Activated naive CD8-positive, alpha-beta T cell (primary cell): ENCODE measurements at regions not wholly inside any gene's neighbourhood (a gene's known extent, or its start where the extent isn't known, plus 50 kb on each side); places are given as distances from the start of the nearest gene placed in this dataset.
A peak's percentile ranks its signal among the peaks of the same experiment; 100 is the strongest.

Source experiments
- H3K27ac Mint-ChIP-seq: one replicate; pipeline ENCODE4 v1.8.0; 2021; ENCODE audit warnings: mixed read lengths
- H3K27me3 Mint-ChIP-seq: one replicate; pipeline ENCODE4 v1.8.0; 2021; ENCODE audit warnings: mixed read lengths
- H3K36me3 Mint-ChIP-seq: one replicate; pipeline ENCODE4 v1.8.0; 2021; ENCODE audit warnings: mixed read lengths
- H3K4me1 Mint-ChIP-seq: one replicate; pipeline ENCODE4 v1.8.0; 2021; ENCODE audit warnings: low read depth, mixed read lengths
- H3K4me3 Mint-ChIP-seq: one replicate; pipeline ENCODE4 v1.8.0; 2021; ENCODE audit warnings: mild to moderate bottlenecking, mixed read lengths
- H3K9me3 Mint-ChIP-seq: one replicate; pipeline ENCODE4 v1.8.0; 2021; ENCODE audit warnings: low read depth, mixed read lengths

- Mint-ChIP-seq H3K4me1 (no peaks in the 10 kb centered on the region), H3K27me3 (peaks cover 8% of the 10 kb centered on the region), H3K36me3 (no peaks in the 10 kb centered on the region), H3K9me3 (no peaks in the 10 kb centered on the region), H3K27ac (no peak overlapping the region), H3K4me3 (no peak overlapping the region)
Measured at GRCh38 chr21:30986965-30987364, 51.3 kb downstream of the KRTAP19-8 start.

DNA sequence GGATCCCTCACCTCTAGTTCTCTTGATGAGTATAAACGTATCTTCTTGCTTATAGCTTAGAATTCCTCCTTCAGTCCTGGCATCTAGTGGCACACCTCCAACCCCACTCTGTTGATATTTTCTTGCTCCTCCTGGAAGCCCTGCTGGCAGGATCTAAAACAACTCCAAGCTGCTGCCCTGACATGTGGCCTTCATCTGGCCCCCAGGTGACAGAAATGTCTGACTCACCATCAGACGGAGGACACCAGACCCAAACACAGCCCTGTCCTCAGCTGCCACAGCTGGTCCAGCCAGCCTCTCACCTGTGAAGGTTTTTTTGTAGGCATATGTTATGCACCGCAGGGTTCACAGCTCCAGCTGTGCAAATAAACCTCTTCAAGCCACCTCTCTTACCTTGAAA, 53.4 kb downstream of the KRTAP19-8 start:
- Mint-ChIP-seq H3K9me3 (no peaks in the 10 kb centered on the region), H3K4me1 (no peaks in the 10 kb centered on the region), H3K4me3 (no peak overlapping the region), H3K27ac (no peak overlapping the region), H3K27me3 (peaks cover 4% of the 10 kb centered on the region), H3K36me3 (no peaks in the 10 kb centered on the region)

- Mint-ChIP-seq H3K27ac (no peak overlapping the region), H3K36me3 (peaks cover 2% of the 10 kb centered on the region), H3K4me1 (peaks cover 12% of the 10 kb centered on the region), H3K4me3 (no peak overlapping the region), H3K9me3 (peaks cover 2% of the 10 kb centered on the region), H3K27me3 (no peaks in the 10 kb centered on the region)
Measured at GRCh38 chr21:30981403-30981802, 56.9 kb downstream of the KRTAP19-8 start.

- H3K27me3 Mint-ChIP-seq: no peaks in the 10 kb centered on the region
- peaks cover 2% of the 10 kb centered on the region for H3K36me3 Mint-ChIP-seq
- H3K4me1 Mint-ChIP-seq: peaks cover 12% of the 10 kb centered on the region
- peaks cover 2% of the 10 kb centered on the region for H3K9me3 Mint-ChIP-seq
- peak overlapping the region; percentile 31 for H3K4me3 Mint-ChIP-seq
- no peak overlapping the region for H3K27ac Mint-ChIP-seq
Measured at GRCh38 chr21:30979054-30979453, 59.2 kb downstream of the KRTAP19-8 start.

GRCh38 chr21:30964283-30964682, 74.0 kb downstream of the KRTAP19-8 start:
- Mint-ChIP-seq H3K4me1 (no peaks in the 10 kb centered on the region), H3K27ac (no peak overlapping the region), H3K36me3 (no peaks in the 10 kb centered on the region), H3K4me3 (no peak overlapping the region), H3K27me3 (no peaks in the 10 kb centered on the region), H3K9me3 (no peaks in the 10 kb centered on the region)

DNA sequence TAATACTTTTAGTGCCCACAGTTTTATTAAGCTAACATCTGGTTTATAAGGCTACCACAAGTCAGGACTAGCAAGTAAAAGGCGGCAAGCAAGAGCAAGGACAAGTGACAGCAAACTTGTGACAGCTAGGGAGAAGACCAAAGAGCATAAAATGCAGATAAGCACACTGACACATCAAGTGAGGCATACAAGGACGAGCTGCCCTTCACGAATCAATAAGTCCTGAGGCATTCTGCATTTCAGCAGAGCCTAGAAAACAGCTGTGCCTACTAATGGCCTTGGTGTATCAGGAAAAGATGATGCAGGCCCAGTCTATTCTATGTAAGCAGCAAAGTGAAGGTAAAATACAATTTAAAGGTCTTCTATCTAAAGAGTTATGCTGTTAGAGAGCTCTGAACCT, 74.8 kb downstream of the KRTAP19-8 start:
- no peaks in the 10 kb centered on the region for H3K9me3 Mint-ChIP-seq
- H3K27ac Mint-ChIP-seq: no peak overlapping the region
- no peaks in the 10 kb centered on the region for H3K27me3 Mint-ChIP-seq
- H3K36me3 Mint-ChIP-seq: no peaks in the 10 kb centered on the region
- no peak overlapping the region for H3K4me3 Mint-ChIP-seq
- no peaks in the 10 kb centered on the region for H3K4me1 Mint-ChIP-seq

DNA sequence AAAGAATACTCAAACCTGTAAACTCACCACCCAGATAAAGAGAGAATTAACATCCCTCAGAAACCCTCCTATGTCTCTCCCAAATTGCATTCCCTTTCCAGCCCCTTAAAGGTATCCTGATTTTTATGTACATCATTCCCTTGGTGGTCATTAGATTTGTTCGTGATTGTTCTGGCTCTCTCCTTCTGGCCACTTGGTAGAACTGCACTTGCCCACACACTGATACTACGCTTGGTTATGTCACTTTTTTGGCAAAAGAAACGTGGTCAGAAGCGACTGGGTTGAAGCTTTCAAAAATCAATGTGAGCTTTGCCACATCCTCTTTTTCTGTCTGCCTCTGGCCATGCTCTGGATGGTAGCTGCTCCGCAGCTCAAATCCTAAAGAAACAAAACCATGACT, 76.3 kb downstream of the KRTAP19-8 start:
- no peaks in the 10 kb centered on the region for H3K27me3 Mint-ChIP-seq
- no peaks in the 10 kb centered on the region for H3K36me3 Mint-ChIP-seq
- no peaks in the 10 kb centered on the region for H3K4me1 Mint-ChIP-seq
- H3K4me3 Mint-ChIP-seq: no peak overlapping the region
- no peak overlapping the region for H3K27ac Mint-ChIP-seq
- no peaks in the 10 kb centered on the region for H3K9me3 Mint-ChIP-seq

DNA sequence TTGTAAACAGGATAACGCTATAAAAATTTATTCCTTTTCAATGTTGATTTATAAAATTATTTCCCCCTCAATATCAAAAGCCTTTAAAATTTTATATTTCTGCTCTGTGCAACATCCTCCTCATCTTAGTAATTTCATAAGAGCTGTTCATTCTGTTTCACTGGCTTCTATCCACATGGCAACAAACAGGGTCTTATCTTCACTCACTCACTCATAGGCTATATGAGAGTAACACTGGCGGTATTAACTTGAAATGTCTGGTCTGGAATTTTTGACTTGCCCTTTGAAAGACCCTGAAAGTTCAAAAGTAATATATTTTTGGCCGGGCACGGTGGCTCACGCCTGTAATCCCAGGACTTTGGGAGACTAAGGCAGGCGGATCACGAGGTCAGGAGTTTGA, 77.4 kb upstream of the KRTAP11-1 start:
- Mint-ChIP-seq H3K9me3 (no peaks in the 10 kb centered on the region), H3K4me1 (no peaks in the 10 kb centered on the region), H3K4me3 (no peak overlapping the region), H3K27ac (no peak overlapping the region), H3K36me3 (no peaks in the 10 kb centered on the region), H3K27me3 (no peaks in the 10 kb centered on the region)

- no peaks in the 10 kb centered on the region for H3K36me3 Mint-ChIP-seq
- peaks cover 3% of the 10 kb centered on the region for H3K27me3 Mint-ChIP-seq
- H3K9me3 Mint-ChIP-seq: no peaks in the 10 kb centered on the region
- H3K27ac Mint-ChIP-seq: no peak overlapping the region
- H3K4me3 Mint-ChIP-seq: no peak overlapping the region
- no peaks in the 10 kb centered on the region for H3K4me1 Mint-ChIP-seq
Measured at GRCh38 chr21:30957010-30957409, 75.6 kb upstream of the KRTAP11-1 start.

GRCh38 chr21:30953605-30954004, 72.2 kb upstream of the KRTAP11-1 start:
- H3K4me1 Mint-ChIP-seq: no peaks in the 10 kb centered on the region
- H3K27ac Mint-ChIP-seq: no peak overlapping the region
- no peak overlapping the region for H3K4me3 Mint-ChIP-seq
- no peaks in the 10 kb centered on the region for H3K36me3 Mint-ChIP-seq
- H3K9me3 Mint-ChIP-seq: no peaks in the 10 kb centered on the region
- peaks cover 6% of the 10 kb centered on the region for H3K27me3 Mint-ChIP-seq

DNA sequence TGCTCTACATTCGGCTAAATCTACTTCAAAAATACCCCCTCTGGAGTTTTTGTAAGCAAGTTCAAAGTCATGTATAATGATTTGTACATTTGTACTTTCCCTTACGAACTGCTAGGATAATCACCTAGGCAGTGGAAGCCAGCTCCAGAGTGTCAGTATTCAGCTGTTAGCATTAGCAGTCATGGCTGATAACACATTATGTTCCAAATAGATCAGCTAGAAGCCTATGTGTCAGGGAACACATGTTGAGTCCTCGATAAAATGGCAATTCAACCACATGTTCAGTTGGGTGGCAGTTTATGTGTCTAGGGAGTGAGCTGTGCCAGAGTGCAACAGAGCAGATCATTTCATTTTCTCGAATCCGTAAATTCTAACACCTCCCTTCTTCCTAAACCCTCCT, 65.8 kb upstream of the KRTAP11-1 start:
- peaks cover 8% of the 10 kb centered on the region for H3K27me3 Mint-ChIP-seq
- no peaks in the 10 kb centered on the region for H3K9me3 Mint-ChIP-seq
- H3K27ac Mint-ChIP-seq: no peak overlapping the region
- H3K4me3 Mint-ChIP-seq: no peak overlapping the region
- H3K36me3 Mint-ChIP-seq: no peaks in the 10 kb centered on the region
- H3K4me1 Mint-ChIP-seq: no peaks in the 10 kb centered on the region

GRCh38 chr21:30943920-30944319, 62.5 kb upstream of the KRTAP11-1 start:
- no peaks in the 10 kb centered on the region for H3K36me3 Mint-ChIP-seq
- no peaks in the 10 kb centered on the region for H3K9me3 Mint-ChIP-seq
- H3K27me3 Mint-ChIP-seq: peaks cover 8% of the 10 kb centered on the region
- H3K4me3 Mint-ChIP-seq: no peak overlapping the region
- no peak overlapping the region for H3K27ac Mint-ChIP-seq
- no peaks in the 10 kb centered on the region for H3K4me1 Mint-ChIP-seq

GRCh38 chr21:30943243-30943642, 61.9 kb upstream of the KRTAP11-1 start:
- H3K27ac Mint-ChIP-seq: no peak overlapping the region
- no peak overlapping the region for H3K4me3 Mint-ChIP-seq
- H3K36me3 Mint-ChIP-seq: no peaks in the 10 kb centered on the region
- H3K27me3 Mint-ChIP-seq: peaks cover 8% of the 10 kb centered on the region
- no peaks in the 10 kb centered on the region for H3K4me1 Mint-ChIP-seq
- H3K9me3 Mint-ChIP-seq: no peaks in the 10 kb centered on the region

DNA sequence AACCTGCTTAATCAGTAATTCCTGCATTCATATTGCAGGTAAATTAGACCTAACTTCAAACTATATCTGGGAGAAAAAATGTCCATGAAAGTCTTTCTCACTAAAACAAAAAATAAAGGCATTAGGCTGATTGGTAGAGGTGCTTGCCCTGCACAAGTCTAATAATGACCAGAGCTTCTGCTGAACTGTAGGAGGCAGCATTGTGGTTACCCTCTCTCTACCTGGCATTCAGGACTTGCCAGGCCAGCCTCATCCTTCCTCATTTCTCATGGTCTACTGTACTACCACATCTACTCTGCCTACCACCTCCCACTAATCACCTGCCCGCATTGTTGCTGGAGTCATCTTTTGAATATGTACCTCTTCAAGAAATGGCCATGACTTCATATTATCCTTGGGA, 60.8 kb upstream of the KRTAP11-1 start:
- Mint-ChIP-seq H3K36me3 (no peaks in the 10 kb centered on the region), H3K4me1 (no peaks in the 10 kb centered on the region), H3K4me3 (no peak overlapping the region), H3K9me3 (no peaks in the 10 kb centered on the region), H3K27me3 (peaks cover 5% of the 10 kb centered on the region), H3K27ac (no peak overlapping the region)

GRCh38 chr21:30936207-30936606, 54.8 kb upstream of the KRTAP11-1 start:
- Mint-ChIP-seq H3K27ac (no peak overlapping the region), H3K36me3 (no peaks in the 10 kb centered on the region), H3K4me1 (no peaks in the 10 kb centered on the region), H3K27me3 (peaks cover 2% of the 10 kb centered on the region), H3K9me3 (no peaks in the 10 kb centered on the region), H3K4me3 (no peak overlapping the region)

- H3K4me3 Mint-ChIP-seq: no peak overlapping the region
- no peaks in the 10 kb centered on the region for H3K9me3 Mint-ChIP-seq
- H3K36me3 Mint-ChIP-seq: no peaks in the 10 kb centered on the region
- H3K4me1 Mint-ChIP-seq: no peaks in the 10 kb centered on the region
- H3K27ac Mint-ChIP-seq: no peak overlapping the region
- H3K27me3 Mint-ChIP-seq: peaks cover 2% of the 10 kb centered on the region
Measured at GRCh38 chr21:30935889-30936168, 54.4 kb upstream of the KRTAP11-1 start.
